ENCODE measurements at regions not wholly inside any gene's neighbourhood (a gene's known extent, or its start where the extent isn't known, plus 50 kb on each side); places are given as distances from the start of the nearest gene placed in this dataset.
A peak's percentile ranks its signal among the peaks of the same experiment; 100 is the strongest.

DNA sequence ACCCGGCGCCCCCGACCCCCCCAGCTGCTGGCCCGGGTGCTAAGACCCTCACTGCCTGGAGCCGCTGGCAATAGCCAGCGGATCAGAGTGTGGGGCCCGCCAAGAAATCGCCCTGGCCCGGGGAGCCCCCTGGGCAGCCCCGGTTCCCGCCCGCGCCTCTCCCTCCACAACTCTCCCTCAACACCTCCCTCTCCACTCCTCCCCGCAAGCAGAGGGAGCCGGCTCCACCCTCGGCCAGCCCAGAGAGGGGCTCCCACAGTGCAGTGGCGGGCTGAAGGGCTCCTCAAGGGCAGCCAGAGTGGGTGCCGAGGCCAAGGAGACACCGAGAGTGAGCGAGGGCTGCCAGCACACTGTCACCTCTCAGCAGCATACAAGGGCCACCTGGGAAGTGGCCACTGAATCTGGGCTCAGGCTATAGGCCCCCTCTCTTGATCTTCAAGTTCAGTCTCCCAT lies 385.5 kb downstream of the SEC14L1 start:
- Histone ChIP-seq H3K9me3 (ENCODE audit: control insufficient read depth, insufficient read depth, low read length) (peaks cover 10% of the 10 kb centered on the region), H3K27ac (ENCODE audit: low read depth, low read length) (no peak overlapping the region), H3K27me3 (ENCODE audit: control insufficient read depth, insufficient read depth, low read length) (peaks cover 27% of the 10 kb centered on the region), H3K4me3 (ENCODE audit: low read depth, low read length) (no peak overlapping the region)
- ChIA-PET CTCF (no interaction called here), POLR2A (interaction anchor here (0.5 kb wide), 1 partner anchor 432 kb away, joined by 3 read pairs; no protein-coding TSS in a partner anchor)
- TF ChIP-seq, protein P1, sequence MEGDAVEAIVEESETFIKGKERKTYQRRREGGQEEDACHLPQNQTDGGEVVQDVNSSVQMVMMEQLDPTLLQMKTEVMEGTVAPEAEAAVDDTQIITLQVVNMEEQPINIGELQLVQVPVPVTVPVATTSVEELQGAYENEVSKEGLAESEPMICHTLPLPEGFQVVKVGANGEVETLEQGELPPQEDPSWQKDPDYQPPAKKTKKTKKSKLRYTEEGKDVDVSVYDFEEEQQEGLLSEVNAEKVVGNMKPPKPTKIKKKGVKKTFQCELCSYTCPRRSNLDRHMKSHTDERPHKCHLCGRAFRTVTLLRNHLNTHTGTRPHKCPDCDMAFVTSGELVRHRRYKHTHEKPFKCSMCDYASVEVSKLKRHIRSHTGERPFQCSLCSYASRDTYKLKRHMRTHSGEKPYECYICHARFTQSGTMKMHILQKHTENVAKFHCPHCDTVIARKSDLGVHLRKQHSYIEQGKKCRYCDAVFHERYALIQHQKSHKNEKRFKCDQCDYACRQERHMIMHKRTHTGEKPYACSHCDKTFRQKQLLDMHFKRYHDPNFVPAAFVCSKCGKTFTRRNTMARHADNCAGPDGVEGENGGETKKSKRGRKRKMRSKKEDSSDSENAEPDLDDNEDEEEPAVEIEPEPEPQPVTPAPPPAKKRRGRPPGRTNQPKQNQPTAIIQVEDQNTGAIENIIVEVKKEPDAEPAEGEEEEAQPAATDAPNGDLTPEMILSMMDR (IDR thresholded peaks at IDR 0.05; ENCODE audit: low read depth, low read length), result no peak
- DNase-seq (ENCODE audit: low read depth, low spot score), result no peak

DNA sequence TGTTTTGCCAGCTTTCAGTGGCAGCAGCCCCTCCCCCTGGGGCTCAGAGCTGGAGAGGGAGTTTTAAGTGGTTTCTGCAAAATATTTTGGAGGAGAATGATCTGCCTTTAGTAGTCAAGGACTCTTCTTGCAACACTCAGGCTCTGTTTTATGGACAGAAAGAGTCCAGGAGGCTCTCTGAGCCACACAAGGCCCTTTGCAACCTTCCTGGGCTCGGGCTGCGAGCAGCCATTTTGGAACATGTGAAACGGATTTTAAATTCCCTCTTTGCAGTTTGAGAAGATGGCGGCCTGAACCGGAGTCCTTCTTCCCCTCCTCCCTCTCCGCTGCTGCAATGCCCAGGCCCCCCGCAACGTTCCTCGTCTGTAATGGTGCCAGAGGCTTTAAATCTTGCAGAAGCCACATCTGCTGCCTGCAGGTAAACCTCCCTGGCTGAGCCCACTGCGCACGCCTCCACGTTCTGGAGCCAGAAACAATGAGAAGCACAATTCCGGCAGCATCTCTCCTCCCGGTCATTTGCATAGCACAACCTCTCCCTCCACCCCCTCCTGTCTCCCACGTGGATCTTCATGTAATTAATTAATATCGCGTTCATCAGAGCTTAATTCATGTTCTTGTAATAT lies 386.1 kb downstream of the SEC14L1 start:
- ChIA-PET POLR2A (no interaction called here), CTCF (no interaction called here)

GRCh38 chr17:77527409-77527808 lies 386.6 kb downstream of the SEC14L1 start:
- Histone ChIP-seq H3K4me3 (ENCODE audit: low read depth, low read length) (no peak overlapping the region), H3K27ac (ENCODE audit: low read depth, low read length) (no peak overlapping the region), H3K9me3 (ENCODE audit: control insufficient read depth, insufficient read depth, low read length) (peaks cover 10% of the 10 kb centered on the region), H3K27me3 (ENCODE audit: control insufficient read depth, insufficient read depth, low read length) (peaks cover 28% of the 10 kb centered on the region)
- TF ChIP-seq, protein P1 (IDR thresholded peaks at IDR 0.05; ENCODE audit: low read depth, low read length), result no peak
- ChIA-PET CTCF (no interaction called here), POLR2A (no interaction called here)
- DNase-seq (ENCODE audit: low read depth, low spot score), result no peak

More for the DNA sequence above, 386.1 kb downstream of the SEC14L1 start:
- Histone ChIP-seq H3K27me3 (ENCODE audit: control insufficient read depth, insufficient read depth, low read length) (peaks cover 28% of the 10 kb centered on the region), H3K9me3 (ENCODE audit: control insufficient read depth, insufficient read depth, low read length) (peaks cover 10% of the 10 kb centered on the region), H3K4me3 (ENCODE audit: low read depth, low read length) (no peak overlapping the region), H3K27ac (ENCODE audit: low read depth, low read length) (no peak overlapping the region)
- DNase-seq (ENCODE audit: low read depth, low spot score), result no peak
- TF ChIP-seq, protein P1 (IDR thresholded peaks at IDR 0.05; ENCODE audit: low read depth, low read length), result no peak

DNA sequence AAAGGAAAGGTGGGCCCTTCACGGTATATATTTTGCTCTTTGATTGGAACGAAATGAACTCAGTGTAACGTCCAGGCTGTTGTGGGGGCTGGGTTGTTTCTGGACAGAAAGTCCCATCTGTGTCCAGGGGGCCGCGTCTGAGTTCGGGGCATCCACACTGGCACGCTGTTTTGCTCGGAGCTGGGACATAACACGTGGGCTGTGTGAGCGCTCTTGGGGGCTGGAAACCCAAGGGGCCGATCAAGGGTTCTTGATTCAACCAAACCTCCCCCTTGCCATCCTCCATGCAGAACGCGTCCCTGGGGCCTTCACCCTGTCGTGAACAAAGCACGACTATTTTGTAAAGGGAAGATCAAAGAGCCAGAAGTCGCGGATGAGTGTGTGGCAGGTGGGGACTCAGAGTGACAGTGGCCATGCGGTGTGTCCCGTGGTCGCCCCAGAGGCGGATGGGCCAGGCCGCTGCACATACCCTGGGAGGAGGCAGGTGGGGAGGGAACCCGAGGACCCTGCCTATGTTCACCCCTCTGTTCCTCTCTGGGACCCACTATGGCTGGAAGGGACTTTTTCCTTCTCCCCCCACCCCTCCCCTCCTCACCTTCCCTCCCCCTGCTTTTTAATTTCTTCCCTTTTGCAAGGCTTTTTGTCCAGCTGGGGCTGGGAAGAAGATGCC lies 387.2 kb downstream of the SEC14L1 start:
- DNase-seq (ENCODE audit: low read depth, low spot score), result no peak
- peak overlapping the region; percentile 41; the same call in 1 of the 2 replicates for H3K4me3 ChIP-seq (ENCODE audit: low read depth, low read length)
- no peak overlapping the region for H3K27ac ChIP-seq (ENCODE audit: low read depth, low read length)
- ChIA-PET POLR2A (no interaction called here), CTCF (no interaction called here)
- peaks cover 10% of the 10 kb centered on the region for H3K9me3 ChIP-seq (ENCODE audit: control insufficient read depth, insufficient read depth, low read length)
- peaks cover 28% of the 10 kb centered on the region for H3K27me3 ChIP-seq (ENCODE audit: control insufficient read depth, insufficient read depth, low read length)
- TF ChIP-seq, protein P1 (IDR thresholded peaks at IDR 0.05; ENCODE audit: low read depth, low read length), result no peak
